GM12875 (cell line): ENCODE measurements at regions not wholly inside any gene's neighbourhood (a gene's known extent, or its start where the extent isn't known, plus 50 kb on each side); places are given as distances from the start of the nearest gene placed in this dataset.

ENCODE experiments used
- H3K4me3 ChIP-seq: one replicate; pipeline ENCODE4 v1.5.1; 2011; ENCODE audit warnings: low read depth, low read length, control low read depth
- TF ChIP-seq, protein P1 (sequence below): IDR thresholded peaks from 2 replicates; pipeline ENCODE4 v1.5.1; 2011; ENCODE audit warnings: low read depth, mild to moderate bottlenecking, control low read depth, inconsistent platforms, low read length, moderate library complexity, borderline replicate concordance; ENCODE audit not compliant: insufficient read depth

- TF ChIP-seq, protein P1, sequence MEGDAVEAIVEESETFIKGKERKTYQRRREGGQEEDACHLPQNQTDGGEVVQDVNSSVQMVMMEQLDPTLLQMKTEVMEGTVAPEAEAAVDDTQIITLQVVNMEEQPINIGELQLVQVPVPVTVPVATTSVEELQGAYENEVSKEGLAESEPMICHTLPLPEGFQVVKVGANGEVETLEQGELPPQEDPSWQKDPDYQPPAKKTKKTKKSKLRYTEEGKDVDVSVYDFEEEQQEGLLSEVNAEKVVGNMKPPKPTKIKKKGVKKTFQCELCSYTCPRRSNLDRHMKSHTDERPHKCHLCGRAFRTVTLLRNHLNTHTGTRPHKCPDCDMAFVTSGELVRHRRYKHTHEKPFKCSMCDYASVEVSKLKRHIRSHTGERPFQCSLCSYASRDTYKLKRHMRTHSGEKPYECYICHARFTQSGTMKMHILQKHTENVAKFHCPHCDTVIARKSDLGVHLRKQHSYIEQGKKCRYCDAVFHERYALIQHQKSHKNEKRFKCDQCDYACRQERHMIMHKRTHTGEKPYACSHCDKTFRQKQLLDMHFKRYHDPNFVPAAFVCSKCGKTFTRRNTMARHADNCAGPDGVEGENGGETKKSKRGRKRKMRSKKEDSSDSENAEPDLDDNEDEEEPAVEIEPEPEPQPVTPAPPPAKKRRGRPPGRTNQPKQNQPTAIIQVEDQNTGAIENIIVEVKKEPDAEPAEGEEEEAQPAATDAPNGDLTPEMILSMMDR: no peak
- no peak overlapping the region for H3K4me3 ChIP-seq
Observed at GRCh38 chrX:22665818-22666217, 333.9 kb upstream of the DDX53 start.

DNA sequence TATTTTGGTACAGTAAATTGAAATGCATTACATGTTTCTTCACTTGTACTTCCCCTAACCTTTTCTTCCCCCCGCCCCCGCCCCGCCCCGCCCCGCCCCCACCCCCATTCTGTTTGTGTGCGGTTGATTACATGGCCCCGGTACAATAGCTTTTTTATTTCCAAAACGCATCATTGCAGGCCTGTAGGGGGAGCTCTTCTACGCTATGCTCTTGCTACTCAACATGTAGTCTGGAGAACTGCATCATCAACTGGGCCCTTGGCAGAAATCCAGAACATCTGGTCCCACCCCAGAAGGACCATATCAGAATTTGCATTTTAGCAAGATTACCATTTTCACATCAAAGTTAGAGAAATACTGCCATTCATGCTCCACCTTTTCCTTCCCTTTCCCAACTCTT, 333.3 kb upstream of the DDX53 start:
- TF ChIP-seq, protein P1: peak; percentile 52; the same call in 1 of the 2 replicates
- H3K4me3 ChIP-seq: no peak overlapping the region

- no peak overlapping the region for H3K4me3 ChIP-seq
- TF ChIP-seq, protein P1: no peak
Observed at GRCh38 chrX:22674932-22675331, 324.8 kb upstream of the DDX53 start.

DNA sequence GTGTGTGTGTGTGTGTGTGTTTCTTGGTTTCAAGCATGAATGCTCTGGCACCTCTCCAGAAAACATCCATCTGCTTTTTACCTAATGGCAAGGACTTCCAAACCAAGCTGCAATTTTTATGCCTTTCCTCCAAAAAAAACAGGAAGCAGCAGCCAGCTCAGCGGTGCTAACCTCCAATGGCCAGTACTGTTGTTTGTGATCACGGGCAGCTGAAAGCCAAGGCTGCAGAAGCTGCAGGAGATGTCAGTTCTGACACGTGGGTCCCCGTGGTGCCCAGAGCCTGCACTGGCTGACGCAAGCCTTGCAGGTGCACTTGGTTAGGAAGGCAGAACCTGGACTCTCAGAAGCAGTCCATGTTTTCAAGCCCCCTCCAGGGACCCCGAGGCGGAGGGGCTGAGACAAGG, 313.6 kb upstream of the DDX53 start:
- H3K4me3 ChIP-seq: no peak overlapping the region
- TF ChIP-seq, protein P1: no peak

GRCh38 chrX:22689290-22689689, 310.5 kb upstream of the DDX53 start:
- TF ChIP-seq, protein P1: no peak
- no peak overlapping the region for H3K4me3 ChIP-seq

DNA sequence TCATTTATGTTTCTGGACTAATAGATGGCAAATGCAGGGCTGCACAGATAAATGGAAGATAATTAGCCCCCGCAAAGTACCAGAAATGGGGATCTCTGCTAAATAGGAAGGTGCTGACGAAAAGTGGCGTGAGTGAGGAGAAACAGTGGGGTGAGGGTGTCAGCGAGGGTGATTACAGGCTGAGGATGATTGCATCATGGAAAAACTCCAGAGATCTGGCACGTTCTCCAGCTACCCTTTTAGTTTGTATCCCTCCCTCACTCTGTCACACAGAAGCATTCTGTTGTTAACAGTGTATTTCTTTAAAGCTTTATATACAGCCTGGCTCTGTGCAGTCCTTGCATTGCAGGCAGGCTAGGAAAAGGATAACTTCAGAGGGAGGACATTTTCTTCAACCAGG, 309.6 kb upstream of the DDX53 start:
- no peak overlapping the region for H3K4me3 ChIP-seq
- TF ChIP-seq, protein P1: no peak

GRCh38 chrX:22691966-22692565, 307.7 kb upstream of the DDX53 start:
- TF ChIP-seq, protein P1: no peak
- no peak overlapping the region for H3K4me3 ChIP-seq
